ENCODE measurements at regions not wholly inside any gene's neighbourhood (a gene's known extent, or its start where the extent isn't known, plus 50 kb on each side); places are given as distances from the start of the nearest gene placed in this dataset.

DNA sequence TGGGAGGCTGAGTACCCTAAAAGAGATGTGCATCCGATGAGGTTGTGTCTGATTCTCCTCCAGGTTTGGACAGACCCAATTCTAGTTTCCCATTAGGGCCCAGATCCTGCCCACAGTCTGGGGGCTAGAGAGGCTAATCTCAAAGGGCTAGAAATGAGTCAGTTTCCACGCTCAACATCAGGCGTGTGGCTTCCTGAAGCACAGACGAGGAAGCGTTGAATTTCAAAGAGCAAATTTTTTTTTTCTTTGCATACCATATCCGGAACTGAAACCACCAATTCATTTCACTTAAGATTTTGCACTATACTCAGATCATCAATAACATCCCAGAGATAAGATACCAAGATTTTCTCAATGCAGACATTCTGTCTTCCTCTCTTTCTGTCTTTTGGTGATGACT lies 173.8 kb upstream of the BCL6 start (continued):
- TF ChIP-seq, protein P1, sequence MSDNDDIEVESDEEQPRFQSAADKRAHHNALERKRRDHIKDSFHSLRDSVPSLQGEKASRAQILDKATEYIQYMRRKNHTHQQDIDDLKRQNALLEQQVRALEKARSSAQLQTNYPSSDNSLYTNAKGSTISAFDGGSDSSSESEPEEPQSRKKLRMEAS (IDR thresholded peaks at IDR 0.05; ENCODE audit: low read depth, low read length): no peak
- TF ChIP-seq HSF1 (IDR thresholded peaks at IDR 0.05; ENCODE audit: low read depth, low read length) (no peak), SMC3 (IDR thresholded peaks at IDR 0.05; ENCODE audit: borderline replicate concordance, low read length) (no peak), EP300 (IDR thresholded peaks at IDR 0.05; ENCODE audit: borderline replicate concordance in 1 of 2, control insufficient read depth in 1 of 2, low read depth in 2 of 2, low read length in 2 of 2) (0 out of 4 replicates have a peak, but pooled peaks of 1 of the 2 experiments have one; percentile 55), ETV6 (conservative IDR thresholded peaks at IDR 0.05 in 1 of 2, IDR thresholded peaks at IDR 0.05 in 1 of 2; ENCODE audit: borderline replicate concordance in 1 of 2, low read depth in 1 of 2) (peak in 1 of 2 experiments; percentile 97; a peak in 2 of 4 replicates), IKZF2 (IDR thresholded peaks at IDR 0.05) (peak; percentile 76 to 82), ZBTB33 (IDR thresholded peaks at IDR 0.05) (no peak), CBFB (IDR thresholded peaks at IDR 0.05; ENCODE audit: low read depth) (peak; percentile 77), NR2F1 (conservative IDR thresholded peaks at IDR 0.05) (peak; percentile 44; the same call in 1 of the 2 replicates), ZNF687 (IDR thresholded peaks at IDR 0.05) (no peak), TARDBP (IDR thresholded peaks at IDR 0.05; ENCODE audit: borderline replicate concordance) (no peak), RAD21 (IDR thresholded peaks at IDR 0.05; ENCODE audit: insufficient read depth, low read depth, low read length) (0 out of 2 replicates have a peak, but pooled peaks have one; percentile 3), MXI1 (IDR thresholded peaks at IDR 0.05; ENCODE audit: low read depth, low read length) (no peak)
- TF ChIP-seq, protein P2, sequence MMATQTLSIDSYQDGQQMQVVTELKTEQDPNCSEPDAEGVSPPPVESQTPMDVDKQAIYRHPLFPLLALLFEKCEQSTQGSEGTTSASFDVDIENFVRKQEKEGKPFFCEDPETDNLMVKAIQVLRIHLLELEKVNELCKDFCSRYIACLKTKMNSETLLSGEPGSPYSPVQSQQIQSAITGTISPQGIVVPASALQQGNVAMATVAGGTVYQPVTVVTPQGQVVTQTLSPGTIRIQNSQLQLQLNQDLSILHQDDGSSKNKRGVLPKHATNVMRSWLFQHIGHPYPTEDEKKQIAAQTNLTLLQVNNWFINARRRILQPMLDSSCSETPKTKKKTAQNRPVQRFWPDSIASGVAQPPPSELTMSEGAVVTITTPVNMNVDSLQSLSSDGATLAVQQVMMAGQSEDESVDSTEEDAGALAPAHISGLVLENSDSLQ (IDR thresholded peaks at IDR 0.05): no peak
- TF ChIP-seq, protein P3, sequence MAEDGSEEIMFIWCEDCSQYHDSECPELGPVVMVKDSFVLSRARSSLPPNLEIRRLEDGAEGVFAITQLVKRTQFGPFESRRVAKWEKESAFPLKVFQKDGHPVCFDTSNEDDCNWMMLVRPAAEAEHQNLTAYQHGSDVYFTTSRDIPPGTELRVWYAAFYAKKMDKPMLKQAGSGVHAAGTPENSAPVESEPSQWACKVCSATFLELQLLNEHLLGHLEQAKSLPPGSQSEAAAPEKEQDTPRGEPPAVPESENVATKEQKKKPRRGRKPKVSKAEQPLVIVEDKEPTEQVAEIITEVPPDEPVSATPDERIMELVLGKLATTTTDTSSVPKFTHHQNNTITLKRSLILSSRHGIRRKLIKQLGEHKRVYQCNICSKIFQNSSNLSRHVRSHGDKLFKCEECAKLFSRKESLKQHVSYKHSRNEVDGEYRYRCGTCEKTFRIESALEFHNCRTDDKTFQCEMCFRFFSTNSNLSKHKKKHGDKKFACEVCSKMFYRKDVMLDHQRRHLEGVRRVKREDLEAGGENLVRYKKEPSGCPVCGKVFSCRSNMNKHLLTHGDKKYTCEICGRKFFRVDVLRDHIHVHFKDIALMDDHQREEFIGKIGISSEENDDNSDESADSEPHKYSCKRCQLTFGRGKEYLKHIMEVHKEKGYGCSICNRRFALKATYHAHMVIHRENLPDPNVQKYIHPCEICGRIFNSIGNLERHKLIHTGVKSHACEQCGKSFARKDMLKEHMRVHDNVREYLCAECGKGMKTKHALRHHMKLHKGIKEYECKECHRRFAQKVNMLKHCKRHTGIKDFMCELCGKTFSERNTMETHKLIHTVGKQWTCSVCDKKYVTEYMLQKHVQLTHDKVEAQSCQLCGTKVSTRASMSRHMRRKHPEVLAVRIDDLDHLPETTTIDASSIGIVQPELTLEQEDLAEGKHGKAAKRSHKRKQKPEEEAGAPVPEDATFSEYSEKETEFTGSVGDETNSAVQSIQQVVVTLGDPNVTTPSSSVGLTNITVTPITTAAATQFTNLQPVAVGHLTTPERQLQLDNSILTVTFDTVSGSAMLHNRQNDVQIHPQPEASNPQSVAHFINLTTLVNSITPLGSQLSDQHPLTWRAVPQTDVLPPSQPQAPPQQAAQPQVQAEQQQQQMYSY (CRISPR knock-in tag; IDR thresholded peaks at IDR 0.05): no peak
